ENCODE measurements at regions not wholly inside any gene's neighbourhood (a gene's known extent, or its start where the extent isn't known, plus 50 kb on each side); places are given as distances from the start of the nearest gene placed in this dataset.

GRCh38 chr10:10292501-10292900, 725.2 kb upstream of the CELF2 start:
- Histone ChIP-seq H3K9me3 (replicated peaks; ENCODE audit: control insufficient read depth, low read depth, low read length) (no peaks in the 10 kb centered on the region), H3K36me3 (ENCODE audit: control insufficient read depth, insufficient read depth, low read length) (no peaks in the 10 kb centered on the region), H3K4me3 (ENCODE audit: low read length) (no peak overlapping the region), H3K4me1 (ENCODE audit: control insufficient read depth, insufficient read depth, low read length) (peaks cover 17% of the 10 kb centered on the region), H3K27ac (ENCODE audit: low read length) (no peak overlapping the region), H3K27me3 (ENCODE audit: control insufficient read depth, insufficient read depth, low read length) (no peaks in the 10 kb centered on the region)
- WGBS (ENCODE audit: insufficient coverage) = no CpG with 5 or more reads among the region's 4 CpGs
- no peak for DNase-seq

DNA sequence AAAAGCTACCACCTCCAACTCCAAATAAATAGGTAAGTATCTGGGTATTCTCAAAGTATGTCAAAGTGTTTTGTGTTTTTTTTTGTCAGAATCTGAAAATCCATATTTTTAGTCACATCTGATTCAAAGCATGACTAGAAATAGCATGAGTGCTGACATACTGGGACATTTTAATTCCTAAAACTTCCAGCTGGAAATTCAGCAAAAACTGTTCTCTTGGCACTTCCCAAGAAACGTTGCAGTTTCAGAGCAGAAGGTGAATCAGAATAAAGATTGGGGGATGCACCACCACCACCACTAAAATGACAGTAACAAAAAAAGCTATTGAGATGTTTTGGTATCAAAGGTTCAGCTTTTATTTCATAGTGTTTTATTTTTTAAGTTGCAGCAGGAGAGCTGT, 724.6 kb upstream of the CELF2 start:
- no peaks in the 10 kb centered on the region for H3K36me3 ChIP-seq (ENCODE audit: control insufficient read depth, insufficient read depth, low read length)
- no CpG with 5 or more reads among the region's 1 CpG for WGBS (ENCODE audit: insufficient coverage)
- peaks cover 17% of the 10 kb centered on the region for H3K4me1 ChIP-seq (ENCODE audit: control insufficient read depth, insufficient read depth, low read length)
- H3K27me3 ChIP-seq (ENCODE audit: control insufficient read depth, insufficient read depth, low read length) = no peaks in the 10 kb centered on the region
- no peak overlapping the region for H3K4me3 ChIP-seq (ENCODE audit: low read length)
- peak; percentile 50 for DNase-seq
- H3K9me3 ChIP-seq (replicated peaks; ENCODE audit: control insufficient read depth, low read depth, low read length) = no peaks in the 10 kb centered on the region
- peak overlapping the region; percentile 47 for H3K27ac ChIP-seq (ENCODE audit: low read length)

DNA sequence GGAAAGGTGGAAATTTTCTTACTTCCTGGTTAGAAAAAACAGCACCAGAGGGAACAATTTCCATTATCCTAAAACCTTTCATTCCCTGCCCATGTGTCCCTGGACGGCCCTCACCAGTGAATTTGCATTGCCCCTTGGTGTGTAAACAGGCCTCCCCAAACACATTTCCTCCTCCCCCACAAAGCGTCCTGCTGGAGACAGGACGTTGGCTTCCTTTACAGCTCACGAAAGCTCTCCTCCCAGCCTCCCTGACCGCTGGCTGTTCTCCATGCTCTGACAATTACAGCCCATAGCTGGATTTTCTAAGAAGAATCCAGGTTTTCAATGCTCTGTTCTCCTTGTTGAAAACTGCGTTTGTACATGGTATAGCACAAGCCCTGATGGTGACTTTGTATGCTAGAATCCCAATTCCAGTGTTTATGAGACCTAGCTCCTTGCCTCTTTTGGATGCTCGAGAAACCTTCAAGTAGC, 724.2 kb upstream of the CELF2 start:
- Histone ChIP-seq H3K27ac (ENCODE audit: low read length) (peak overlapping the region; percentile 47), H3K27me3 (ENCODE audit: control insufficient read depth, insufficient read depth, low read length) (no peaks in the 10 kb centered on the region), H3K4me3 (ENCODE audit: low read length) (no peak overlapping the region), H3K4me1 (ENCODE audit: control insufficient read depth, insufficient read depth, low read length) (peaks cover 17% of the 10 kb centered on the region), H3K36me3 (ENCODE audit: control insufficient read depth, insufficient read depth, low read length) (no peaks in the 10 kb centered on the region), H3K9me3 (replicated peaks; ENCODE audit: control insufficient read depth, low read depth, low read length) (no peaks in the 10 kb centered on the region)
- 9% methylated on average over 6 of the region's 7 CpGs for WGBS (ENCODE audit: insufficient coverage)
- DNase-seq = peak; percentile 86

DNA sequence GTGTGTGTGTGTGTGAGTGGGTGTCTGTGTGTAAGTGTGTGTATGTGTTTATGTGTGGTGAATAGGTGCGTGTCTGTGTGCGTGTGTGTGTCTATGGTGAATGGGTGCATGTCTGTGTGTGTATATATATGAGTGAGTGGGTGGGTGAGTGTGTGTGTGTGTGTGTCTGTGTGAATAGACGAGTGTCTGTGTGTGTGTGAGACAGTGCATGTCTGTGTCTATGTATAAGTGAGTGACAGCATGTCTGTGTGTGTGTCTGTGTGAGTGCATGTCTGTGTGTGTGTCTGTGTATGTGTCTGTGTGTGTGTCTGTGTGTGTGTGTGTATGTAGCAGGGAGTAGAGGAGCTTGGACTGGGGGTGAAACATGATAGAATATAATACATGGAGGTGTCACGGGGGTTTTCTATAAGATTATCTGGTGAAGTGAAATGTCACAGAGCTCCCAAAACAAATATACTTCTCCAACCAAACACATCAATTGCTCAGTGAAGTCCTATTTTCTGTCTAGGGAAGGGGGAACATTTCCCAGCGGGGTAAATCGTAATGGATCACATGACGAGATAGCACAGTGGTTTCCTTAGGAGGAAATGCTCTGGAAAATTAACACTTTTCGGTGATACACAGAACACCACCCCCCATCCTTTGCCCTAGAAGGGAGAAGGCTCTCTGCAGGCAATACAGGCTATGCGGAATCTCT, 723.3 kb upstream of the CELF2 start:
- Histone ChIP-seq H3K4me1 (ENCODE audit: control insufficient read depth, insufficient read depth, low read length) (peaks cover 17% of the 10 kb centered on the region), H3K27me3 (ENCODE audit: control insufficient read depth, insufficient read depth, low read length) (no peaks in the 10 kb centered on the region), H3K27ac (ENCODE audit: low read length) (no peak overlapping the region), H3K9me3 (replicated peaks; ENCODE audit: control insufficient read depth, low read depth, low read length) (no peaks in the 10 kb centered on the region), H3K36me3 (ENCODE audit: control insufficient read depth, insufficient read depth, low read length) (no peaks in the 10 kb centered on the region), H3K4me3 (ENCODE audit: low read length) (no peak overlapping the region)
- WGBS (ENCODE audit: insufficient coverage) = 80% methylated on average over 3 of the region's 9 CpGs
- no peak for DNase-seq

- H3K27ac ChIP-seq (ENCODE audit: low read length) = no peak overlapping the region
- 71% methylated on average over 24 of the region's 29 CpGs for WGBS (ENCODE audit: insufficient coverage)
- H3K4me1 ChIP-seq (ENCODE audit: control insufficient read depth, insufficient read depth, low read length) = peaks cover 17% of the 10 kb centered on the region
- no peak overlapping the region for H3K4me3 ChIP-seq (ENCODE audit: low read length)
- no peaks in the 10 kb centered on the region for H3K9me3 ChIP-seq (replicated peaks; ENCODE audit: control insufficient read depth, low read depth, low read length)
- H3K36me3 ChIP-seq (ENCODE audit: control insufficient read depth, insufficient read depth, low read length) = no peaks in the 10 kb centered on the region
- H3K27me3 ChIP-seq (ENCODE audit: control insufficient read depth, insufficient read depth, low read length) = no peaks in the 10 kb centered on the region
- DNase-seq = no peak
Observed at GRCh38 chr10:10294881-10295529, 722.7 kb upstream of the CELF2 start.

- H3K36me3 ChIP-seq (ENCODE audit: control insufficient read depth, insufficient read depth, low read length) = no peaks in the 10 kb centered on the region
- 70% methylated on average over 2 of the region's 10 CpGs for WGBS (ENCODE audit: insufficient coverage)
- no peaks in the 10 kb centered on the region for H3K27me3 ChIP-seq (ENCODE audit: control insufficient read depth, insufficient read depth, low read length)
- no peak for DNase-seq
- no peak overlapping the region for H3K4me3 ChIP-seq (ENCODE audit: low read length)
- peaks cover 17% of the 10 kb centered on the region for H3K4me1 ChIP-seq (ENCODE audit: control insufficient read depth, insufficient read depth, low read length)
- no peaks in the 10 kb centered on the region for H3K9me3 ChIP-seq (replicated peaks; ENCODE audit: control insufficient read depth, low read depth, low read length)
- H3K27ac ChIP-seq (ENCODE audit: low read length) = no peak overlapping the region
Observed at GRCh38 chr10:10295537-10295936, 722.1 kb upstream of the CELF2 start.

DNA sequence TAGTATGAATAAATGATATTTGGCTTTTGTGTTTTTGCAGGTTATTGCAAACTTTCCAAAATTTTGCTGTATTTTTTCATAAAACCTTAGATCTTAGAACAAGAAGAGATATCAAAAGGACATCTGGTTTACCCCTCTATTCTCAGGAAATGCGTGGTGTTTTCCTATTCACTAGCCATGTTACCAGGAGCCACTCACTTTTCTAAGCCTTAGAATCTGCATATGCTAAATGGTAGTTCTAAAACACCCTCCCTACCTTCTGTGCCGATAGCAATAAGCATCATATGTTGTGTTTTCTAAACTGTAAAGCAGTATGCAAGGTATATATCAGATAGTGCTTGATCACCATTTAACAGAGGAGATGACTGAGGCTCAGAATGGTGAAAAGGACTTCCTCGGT, 715.0 kb upstream of the CELF2 start:
- Histone ChIP-seq H3K4me1 (ENCODE audit: control insufficient read depth, insufficient read depth, low read length) (no peaks in the 10 kb centered on the region), H3K9me3 (replicated peaks; ENCODE audit: control insufficient read depth, low read depth, low read length) (no peaks in the 10 kb centered on the region), H3K4me3 (ENCODE audit: low read length) (no peak overlapping the region), H3K27me3 (ENCODE audit: control insufficient read depth, insufficient read depth, low read length) (no peaks in the 10 kb centered on the region), H3K27ac (ENCODE audit: low read length) (no peak overlapping the region), H3K36me3 (ENCODE audit: control insufficient read depth, insufficient read depth, low read length) (no peaks in the 10 kb centered on the region)
- no CpG with 5 or more reads among the region's 3 CpGs for WGBS (ENCODE audit: insufficient coverage)
- peak; percentile 46 for DNase-seq

DNA sequence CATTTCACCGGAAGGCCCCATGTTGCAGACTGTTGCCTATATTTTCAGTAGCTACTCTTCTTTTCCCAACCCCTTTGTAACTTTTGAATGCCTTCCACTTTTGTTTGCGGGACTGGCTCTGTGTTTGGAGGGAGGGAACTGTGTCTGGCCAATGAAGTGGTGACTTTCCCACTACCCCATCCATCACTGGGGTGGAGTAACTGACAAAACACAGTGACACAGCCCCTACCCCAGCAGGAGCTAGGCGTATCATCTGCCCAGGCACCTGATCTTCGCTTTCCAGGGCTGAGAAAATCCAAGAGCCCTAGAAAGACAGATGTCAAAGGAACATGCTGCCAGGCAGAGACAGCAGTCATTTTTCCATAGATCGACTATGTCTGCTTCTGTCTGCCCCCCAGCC, 710.6 kb upstream of the CELF2 start:
- no peaks in the 10 kb centered on the region for H3K27me3 ChIP-seq (ENCODE audit: control insufficient read depth, insufficient read depth, low read length)
- H3K4me1 ChIP-seq (ENCODE audit: control insufficient read depth, insufficient read depth, low read length) = no peaks in the 10 kb centered on the region
- no peak for DNase-seq
- no peaks in the 10 kb centered on the region for H3K9me3 ChIP-seq (replicated peaks; ENCODE audit: control insufficient read depth, low read depth, low read length)
- no peak overlapping the region for H3K27ac ChIP-seq (ENCODE audit: low read length)
- no peaks in the 10 kb centered on the region for H3K36me3 ChIP-seq (ENCODE audit: control insufficient read depth, insufficient read depth, low read length)
- H3K4me3 ChIP-seq (ENCODE audit: low read length) = no peak overlapping the region
- WGBS (ENCODE audit: insufficient coverage) = 94% methylated on average over 3 of the region's 5 CpGs

DNA sequence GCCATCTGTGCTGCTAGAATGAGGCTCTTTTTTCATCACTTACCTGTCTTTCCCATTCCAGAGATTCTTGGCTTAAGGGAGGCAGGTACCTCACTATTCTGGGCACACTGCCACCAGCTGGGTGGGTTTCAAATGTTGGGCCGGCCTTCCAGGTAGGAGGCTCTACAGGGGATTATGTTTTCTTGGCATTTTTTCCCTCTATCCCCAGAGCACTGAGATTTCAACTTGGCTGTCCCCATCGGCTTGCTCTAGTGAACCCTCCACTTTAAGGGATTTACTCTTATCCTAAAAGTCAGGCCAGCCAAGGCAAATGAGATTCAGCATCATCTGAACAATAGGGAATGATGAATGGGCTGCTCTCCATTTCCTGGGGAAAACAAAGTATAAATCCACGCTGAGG, 710.1 kb upstream of the CELF2 start:
- WGBS (ENCODE audit: insufficient coverage) = 20% methylated on average over 1 of the region's 3 CpGs
- H3K36me3 ChIP-seq (ENCODE audit: control insufficient read depth, insufficient read depth, low read length) = no peaks in the 10 kb centered on the region
- no peak for DNase-seq
- no peaks in the 10 kb centered on the region for H3K9me3 ChIP-seq (replicated peaks; ENCODE audit: control insufficient read depth, low read depth, low read length)
- H3K4me3 ChIP-seq (ENCODE audit: low read length) = no peak overlapping the region
- no peaks in the 10 kb centered on the region for H3K4me1 ChIP-seq (ENCODE audit: control insufficient read depth, insufficient read depth, low read length)
- H3K27ac ChIP-seq (ENCODE audit: low read length) = no peak overlapping the region
- H3K27me3 ChIP-seq (ENCODE audit: control insufficient read depth, insufficient read depth, low read length) = no peaks in the 10 kb centered on the region

- H3K27ac ChIP-seq (ENCODE audit: low read length) = no peak overlapping the region
- DNase-seq = peak; percentile 19
- H3K4me1 ChIP-seq (ENCODE audit: control insufficient read depth, insufficient read depth, low read length) = no peaks in the 10 kb centered on the region
- no peaks in the 10 kb centered on the region for H3K36me3 ChIP-seq (ENCODE audit: control insufficient read depth, insufficient read depth, low read length)
- no peak overlapping the region for H3K4me3 ChIP-seq (ENCODE audit: low read length)
- H3K27me3 ChIP-seq (ENCODE audit: control insufficient read depth, insufficient read depth, low read length) = no peaks in the 10 kb centered on the region
- WGBS (ENCODE audit: insufficient coverage) = 55% methylated on average over 1 of the region's 1 CpG
- H3K9me3 ChIP-seq (replicated peaks; ENCODE audit: control insufficient read depth, low read depth, low read length) = no peaks in the 10 kb centered on the region
Observed at GRCh38 chr10:10310498-10310897, 707.2 kb upstream of the CELF2 start.
